GM12878 (cell line): ENCODE measurements at regions not wholly inside any gene's neighbourhood (a gene's known extent, or its start where the extent isn't known, plus 50 kb on each side); places are given as distances from the start of the nearest gene placed in this dataset.

Experiments
- FOXM1 ChIP-seq: IDR thresholded peaks from 2 replicates; pipeline ENCODE4 v1.6.1; 2012; ENCODE audit warnings: low read depth, mild to moderate bottlenecking, inconsistent platforms, low read length, moderate library complexity
- JUND ChIP-seq: IDR thresholded peaks from 2 replicates; pipeline ENCODE4 v1.6.1; 2012; ENCODE audit warnings: low read depth, mild to moderate bottlenecking, low read length, improper control_type of control experiment, moderate library complexity
- TAF1 ChIP-seq: IDR thresholded peaks from 2 replicates; pipeline ENCODE4 v1.6.1; 2011; ENCODE audit warnings: mild to moderate bottlenecking, low read depth, low read length, borderline replicate concordance
- TF ChIP-seq, protein P1 (sequence below), 3 experiments: IDR thresholded peaks in 2 of 3; conservative IDR thresholded peaks in 1 of 3; 2 replicates each; pipeline ENCODE4 v1.5.1; 2011; ENCODE audit warnings: low read depth in 3 of 3, low read length in 3 of 3, mild to moderate bottlenecking in 3 of 3, control low read depth in 2 of 3, moderate library complexity in 2 of 3, inconsistent platforms in 1 of 3, mixed read lengths in 1 of 3; ENCODE audit not compliant: control insufficient read depth in 2 of 3, insufficient read depth in 1 of 3; ENCODE audit errors: extremely low read depth in 1 of 3

DNA sequence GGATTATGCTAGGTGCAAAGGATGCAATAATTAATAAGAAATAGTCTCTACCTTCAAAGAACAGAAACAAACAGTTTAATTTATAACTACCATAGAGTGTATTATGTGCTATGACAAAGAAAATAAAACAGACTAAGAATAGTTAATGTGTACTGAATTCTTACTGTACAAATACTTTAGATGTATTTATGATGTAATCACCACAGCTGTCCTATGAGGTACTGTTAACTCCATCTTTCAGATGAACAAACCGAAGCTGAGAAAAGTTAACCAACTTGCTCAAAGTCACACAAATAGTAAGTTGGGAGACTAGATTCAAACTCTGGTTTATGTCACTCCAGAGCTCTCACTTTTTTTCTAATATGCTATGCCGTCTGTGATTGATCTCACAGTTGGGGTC, 77.0 kb upstream of the FGGY start:
- TF ChIP-seq TAF1 (no peak), JUND (no peak), FOXM1 (no peak)
- TF ChIP-seq, protein P1, sequence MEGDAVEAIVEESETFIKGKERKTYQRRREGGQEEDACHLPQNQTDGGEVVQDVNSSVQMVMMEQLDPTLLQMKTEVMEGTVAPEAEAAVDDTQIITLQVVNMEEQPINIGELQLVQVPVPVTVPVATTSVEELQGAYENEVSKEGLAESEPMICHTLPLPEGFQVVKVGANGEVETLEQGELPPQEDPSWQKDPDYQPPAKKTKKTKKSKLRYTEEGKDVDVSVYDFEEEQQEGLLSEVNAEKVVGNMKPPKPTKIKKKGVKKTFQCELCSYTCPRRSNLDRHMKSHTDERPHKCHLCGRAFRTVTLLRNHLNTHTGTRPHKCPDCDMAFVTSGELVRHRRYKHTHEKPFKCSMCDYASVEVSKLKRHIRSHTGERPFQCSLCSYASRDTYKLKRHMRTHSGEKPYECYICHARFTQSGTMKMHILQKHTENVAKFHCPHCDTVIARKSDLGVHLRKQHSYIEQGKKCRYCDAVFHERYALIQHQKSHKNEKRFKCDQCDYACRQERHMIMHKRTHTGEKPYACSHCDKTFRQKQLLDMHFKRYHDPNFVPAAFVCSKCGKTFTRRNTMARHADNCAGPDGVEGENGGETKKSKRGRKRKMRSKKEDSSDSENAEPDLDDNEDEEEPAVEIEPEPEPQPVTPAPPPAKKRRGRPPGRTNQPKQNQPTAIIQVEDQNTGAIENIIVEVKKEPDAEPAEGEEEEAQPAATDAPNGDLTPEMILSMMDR (IDR thresholded peaks at IDR 0.05 in 2 of 3, conservative IDR thresholded peaks at IDR 0.05 in 1 of 3; ENCODE audit: control insufficient read depth in 2 of 3, extremely low read depth in 1 of 3, insufficient read depth in 1 of 3, low read depth in 3 of 3, low read length in 3 of 3), result no peak
